Liver (tissue), 8 donors: ENCODE measurements at regions not wholly inside any gene's neighbourhood (a gene's known extent, or its start where the extent isn't known, plus 50 kb on each side); places are given as distances from the start of the nearest gene placed in this dataset.

Experiments
- DNase-seq: peaks from one replicate; pipeline ENCODE4 v3.0.0-alpha.2; 2017; ENCODE audit warnings: low spot score
- H3K27ac ChIP-seq, 2 donors: one replicate each; pipeline ENCODE4 v1.7.0; 2013; ENCODE audit warnings: inconsistent platforms in 2 of 2, low read length in 2 of 2, control low read depth in 1 of 2, low read depth in 1 of 2, mild to moderate bottlenecking in 1 of 2
- H3K27me3 ChIP-seq, 4 donors: one replicate each; pipeline versions ENCODE4 v1.6.1 to v1.7.0; 2013; ENCODE audit warnings: low read length in 3 of 4, inconsistent platforms in 1 of 4, mild to moderate bottlenecking in 1 of 4, moderate library complexity in 1 of 4; ENCODE audit not compliant: control insufficient read depth in 4 of 4, insufficient read depth in 4 of 4
- H3K36me3 ChIP-seq, 4 donors: one replicate each; pipeline versions ENCODE4 v1.6.1 to v1.7.0; 2013; ENCODE audit warnings: low read length in 3 of 4, mild to moderate bottlenecking in 3 of 4, low read depth in 1 of 4, moderate library complexity in 1 of 4; ENCODE audit not compliant: control insufficient read depth in 4 of 4, insufficient read depth in 3 of 4
- H3K4me1 ChIP-seq, 4 donors: one replicate each; pipeline versions ENCODE4 v1.6.1 to v1.7.0; 2013; ENCODE audit warnings: low read length in 3 of 4, mild to moderate bottlenecking in 3 of 4, moderate library complexity in 1 of 4; ENCODE audit not compliant: control insufficient read depth in 4 of 4, insufficient read depth in 4 of 4
- H3K4me3 ChIP-seq, 3 donors: one replicate each; pipeline versions ENCODE4 v1.6.1 to v1.7.0; 2013; ENCODE audit warnings: low read length in 3 of 3, control low read depth in 1 of 3, low read depth in 1 of 3, mild to moderate bottlenecking in 1 of 3
- H3K9ac ChIP-seq, 2 donors: one replicate each; pipeline ENCODE4 v1.7.0; 2013; ENCODE audit warnings: low read length in 2 of 2, mild to moderate bottlenecking in 2 of 2, moderate library complexity in 2 of 2, control low read depth in 1 of 2, low read depth in 1 of 2
- H3K9me3 ChIP-seq, 4 donors: one replicate each; pipeline versions ENCODE4 v1.6.1 to v1.7.0; 2013; ENCODE audit warnings: low read length in 3 of 4; ENCODE audit not compliant: control insufficient read depth in 4 of 4
- ATF3 ChIP-seq: IDR thresholded peaks from 2 replicates; pipeline ENCODE4 v1.6.1; 2016; ENCODE audit warnings: antibody characterized with exemption
- CTCF ChIP-seq: fragments of 150-350 bp; IDR thresholded peaks from 2 replicates; pipeline ENCODE4 v1.5.1; 2017; ENCODE audit warnings: improper control_type of control experiment, low read depth, low read length; ENCODE audit not compliant: missing input control
- FOXA2 ChIP-seq: IDR thresholded peaks from 2 replicates; pipeline ENCODE4 v1.6.1; 2016; ENCODE audit warnings: antibody characterized with exemption
- HNF4A ChIP-seq, 2 donors: conservative IDR thresholded peaks; 2 replicates each; pipeline ENCODE4 v1.6.1; 2016; ENCODE audit warnings: antibody characterized with exemption in 2 of 2, mild to moderate bottlenecking in 2 of 2
- NR2F2 ChIP-seq: IDR thresholded peaks from 2 replicates; pipeline ENCODE4 v1.6.1; 2016; ENCODE audit warnings: antibody characterized with exemption
- RAD21 ChIP-seq, 2 donors: IDR thresholded peaks; 2 replicates each; pipeline ENCODE4 v1.6.1; 2016; ENCODE audit warnings: antibody characterized with exemption in 2 of 2, mild to moderate bottlenecking in 2 of 2
- REST ChIP-seq: IDR thresholded peaks from 2 replicates; pipeline ENCODE4 v1.6.1; 2016; ENCODE audit warnings: antibody characterized with exemption, mild to moderate bottlenecking
- RXRA ChIP-seq, 2 donors: IDR thresholded peaks; 2 replicates each; pipeline ENCODE4 v1.6.1; 2017 to 2018; ENCODE audit warnings: antibody characterized with exemption in 2 of 2, mild to moderate bottlenecking in 1 of 2
- TAF1 ChIP-seq: conservative IDR thresholded peaks from 2 replicates; pipeline ENCODE4 v1.6.1; 2016; ENCODE audit warnings: antibody characterized with exemption, mild to moderate bottlenecking
- YY1 ChIP-seq: IDR thresholded peaks from 2 replicates; pipeline ENCODE4 v1.6.1; 2016; ENCODE audit warnings: antibody characterized with exemption, mild to moderate bottlenecking
- WGBS: extraction: QIAGEN DNeasy Blood & Tissue Kit; methylation state at CpG from one replicate; pipeline ENCODE4 v1.1.7; 2013; 5-methylcytosine and 5-hydroxymethylcytosine counted together
- donor health status: healthy.
- donor health status: healthy.
- donor health status: healthy.
- donor health status: healthy.
- donor health status: healthy.

- Histone ChIP-seq H3K27me3 (no peaks in the 10 kb centered on the region), H3K4me1 (peaks cover 0 to 3% (median 1%) of the 10 kb centered on the region in 4 donors), H3K36me3 (no peaks in the 10 kb centered on the region), H3K4me3 (peak overlapping the region in 1 of 3 donors; percentile 7), H3K9ac (no peak overlapping the region), H3K9me3 (peaks cover 0 to 3% (median 0%) of the 10 kb centered on the region in 4 donors), H3K27ac (no peak overlapping the region)
- no peak for DNase-seq
- TF ChIP-seq TAF1 (no peak), RAD21 (IDR thresholded peaks at IDR 0.05) (peak; percentile 82 to 86), YY1 (no peak), CTCF (peak; percentile 65)
- WGBS = 19% methylated on average over 4 of the region's 4 CpGs
These were observed 1062.6 kb downstream of the NR2F1-AS1 start for GRCh38 chr5:92518318-92518904.

- peaks cover 0 to 3% (median 1%) of the 10 kb centered on the region in 4 donors for H3K4me1 ChIP-seq
- H3K27ac ChIP-seq = no peak overlapping the region
- H3K9ac ChIP-seq = no peak overlapping the region
- no peaks in the 10 kb centered on the region for H3K36me3 ChIP-seq
- TF ChIP-seq NR2F2 (no peak), RXRA (IDR thresholded peaks at IDR 0.05) (no peak), FOXA2 (no peak), HNF4A (conservative IDR thresholded peaks at IDR 0.05) (no peak), ATF3 (no peak), REST (no peak)
- H3K9me3 ChIP-seq = peaks cover 2 to 13% (median 6%) of the 10 kb centered on the region in 4 donors
- DNase-seq = no peak
- no peaks in the 10 kb centered on the region for H3K27me3 ChIP-seq
- no peak overlapping the region for H3K4me3 ChIP-seq
These were observed 1066.1 kb downstream of the NR2F1-AS1 start for GRCh38 chr5:92514896-92515295.

- Histone ChIP-seq H3K9ac (no peak overlapping the region), H3K36me3 (no peaks in the 10 kb centered on the region), H3K27me3 (no peaks in the 10 kb centered on the region), H3K4me1 (no peaks in the 10 kb centered on the region), H3K27ac (no peak overlapping the region), H3K4me3 (peak overlapping the region in 1 of 3 donors; percentile 2), H3K9me3 (peaks cover 3 to 13% (median 8%) of the 10 kb centered on the region in 4 donors)
- no peak for TF ChIP-seq HNF4A (conservative IDR thresholded peaks at IDR 0.05)
- WGBS = 83% methylated on average over 1 of the region's 1 CpG
- DNase-seq = no peak
These were observed 1068.0 kb downstream of the NR2F1-AS1 start for GRCh38 chr5:92513067-92513466.
